Natural killer cell (primary cell): ENCODE measurements at regions not wholly inside any gene's neighbourhood (a gene's known extent, or its start where the extent isn't known, plus 50 kb on each side); places are given as distances from the start of the nearest gene placed in this dataset.

Experiments
- ATAC-seq, 3 donors: fragments of 150-1000 bp in 2 of 3; fragments of 200-7000 bp in 1 of 3; cut with Tn5 transposase; 1 replicate in 1 of 3; 2 replicates in 2 of 3; pipeline ENCODE4 v1.10.0; 2021; ENCODE audit warnings: mild to moderate bottlenecking in 2 of 3, moderate library complexity in 2 of 3
- DNase-seq, 2 donors: peaks; one replicate each; pipeline versions ENCODE4 v3.0.0 to v3.0.0-alpha.2; 2013 to 2021; ENCODE audit warnings: mixed read lengths in 1 of 2
- H3K27ac ChIP-seq: one replicate; pipeline ENCODE4 v1.5.1; 2013; ENCODE audit warnings: mild to moderate bottlenecking, low read length
- H3K27me3 ChIP-seq: one replicate; pipeline ENCODE4 v1.6.1; 2013; ENCODE audit warnings: low read length; ENCODE audit not compliant: control insufficient read depth, insufficient read depth
- H3K36me3 ChIP-seq: one replicate; pipeline ENCODE4 v1.6.1; 2013; ENCODE audit warnings: low read length; ENCODE audit not compliant: control insufficient read depth, insufficient read depth
- H3K4me1 ChIP-seq: one replicate; pipeline ENCODE4 v1.6.1; 2013; ENCODE audit warnings: low read length; ENCODE audit not compliant: control insufficient read depth, insufficient read depth
- H3K4me3 ChIP-seq: one replicate; pipeline ENCODE4 v1.5.1; 2013; ENCODE audit warnings: low read length
- H3K9me3 ChIP-seq: one replicate; pipeline ENCODE4 v1.6.1; 2013; ENCODE audit warnings: low read length; ENCODE audit not compliant: control insufficient read depth, insufficient read depth
- H3K27ac Mint-ChIP-seq, 2 donors: one replicate each; pipeline ENCODE4 v1.8.0; 2022; ENCODE audit warnings: mild to moderate bottlenecking in 2 of 2, mixed read lengths in 2 of 2, moderate library complexity in 1 of 2
- H3K27me3 Mint-ChIP-seq, 2 donors: one replicate each; pipeline ENCODE4 v1.8.0; 2022; ENCODE audit warnings: low read depth in 2 of 2, mixed read lengths in 2 of 2
- H3K36me3 Mint-ChIP-seq: one replicate; pipeline ENCODE4 v1.8.0; 2022; ENCODE audit warnings: mixed read lengths
- H3K4me1 Mint-ChIP-seq, 2 donors: one replicate each; pipeline ENCODE4 v1.8.0; 2022; ENCODE audit warnings: mixed read lengths in 2 of 2
- H3K4me3 Mint-ChIP-seq: one replicate; pipeline ENCODE4 v1.8.0; 2022; ENCODE audit warnings: mild to moderate bottlenecking, moderate library complexity, mixed read lengths
- H3K9me3 Mint-ChIP-seq, 2 donors: one replicate each; pipeline ENCODE4 v1.8.0; 2022; ENCODE audit warnings: mixed read lengths in 2 of 2
- WGBS: methylation state at CpG from one replicate; pipeline ENCODE4 v1.1.7; 2013; ENCODE audit warnings: missing lambda C conversion rate; ENCODE audit not compliant: insufficient coverage; 5-methylcytosine and 5-hydroxymethylcytosine counted together
- intact Hi-C: fragments of 100-400 bp; cut with micrococcal nuclease; formaldehyde crosslinking; loops from one replicate; pipeline ENCODE4 v1.14.2; 2022
- TF ChIP-seq, protein P1 (sequence below): fragments of 200-600 bp; IDR thresholded peaks from one replicate; pipeline ENCODE4 v1.8.0; 2022; ENCODE audit warnings: antibody characterized with exemption

DNA sequence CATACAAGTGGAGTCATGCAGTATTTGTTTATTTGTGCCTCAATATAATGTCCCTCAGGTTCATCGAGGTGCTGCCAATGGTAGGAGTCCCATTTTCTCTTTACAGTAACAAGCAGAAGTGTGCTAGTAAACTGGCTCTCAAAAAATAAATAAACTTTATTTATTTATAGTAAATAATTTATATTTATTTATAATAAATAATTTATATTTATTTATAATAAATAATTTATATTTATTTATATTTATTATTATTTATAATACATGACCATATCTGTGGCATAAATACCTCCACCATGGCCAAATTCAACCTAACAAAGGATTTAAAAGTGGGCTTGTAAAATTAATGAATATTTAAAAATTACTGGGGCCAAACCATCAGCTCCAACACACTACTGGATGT, 464.9 kb upstream of the NWD2 start:
- Histone ChIP-seq H3K27ac (no peak overlapping the region), H3K27me3 (no peaks in the 10 kb centered on the region), H3K9me3 (no peaks in the 10 kb centered on the region), H3K36me3 (no peaks in the 10 kb centered on the region), H3K4me1 (no peaks in the 10 kb centered on the region), H3K4me3 (no peak overlapping the region)
- DNase-seq (no peak), ATAC-seq (no peak)
- Mint-ChIP-seq H3K27ac (no peak overlapping the region), H3K9me3 (peaks cover 3 to 6% of the 10 kb centered on the region in 2 donors), H3K36me3 (no peaks in the 10 kb centered on the region), H3K27me3 (no peaks in the 10 kb centered on the region), H3K4me1 (no peaks in the 10 kb centered on the region), H3K4me3 (no peak overlapping the region)
- WGBS, result 100% methylated on average over 1 of the region's 1 CpG
- TF ChIP-seq, protein P1, sequence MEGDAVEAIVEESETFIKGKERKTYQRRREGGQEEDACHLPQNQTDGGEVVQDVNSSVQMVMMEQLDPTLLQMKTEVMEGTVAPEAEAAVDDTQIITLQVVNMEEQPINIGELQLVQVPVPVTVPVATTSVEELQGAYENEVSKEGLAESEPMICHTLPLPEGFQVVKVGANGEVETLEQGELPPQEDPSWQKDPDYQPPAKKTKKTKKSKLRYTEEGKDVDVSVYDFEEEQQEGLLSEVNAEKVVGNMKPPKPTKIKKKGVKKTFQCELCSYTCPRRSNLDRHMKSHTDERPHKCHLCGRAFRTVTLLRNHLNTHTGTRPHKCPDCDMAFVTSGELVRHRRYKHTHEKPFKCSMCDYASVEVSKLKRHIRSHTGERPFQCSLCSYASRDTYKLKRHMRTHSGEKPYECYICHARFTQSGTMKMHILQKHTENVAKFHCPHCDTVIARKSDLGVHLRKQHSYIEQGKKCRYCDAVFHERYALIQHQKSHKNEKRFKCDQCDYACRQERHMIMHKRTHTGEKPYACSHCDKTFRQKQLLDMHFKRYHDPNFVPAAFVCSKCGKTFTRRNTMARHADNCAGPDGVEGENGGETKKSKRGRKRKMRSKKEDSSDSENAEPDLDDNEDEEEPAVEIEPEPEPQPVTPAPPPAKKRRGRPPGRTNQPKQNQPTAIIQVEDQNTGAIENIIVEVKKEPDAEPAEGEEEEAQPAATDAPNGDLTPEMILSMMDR, result no peak
- intact Hi-C loops, result no loop called here

DNA sequence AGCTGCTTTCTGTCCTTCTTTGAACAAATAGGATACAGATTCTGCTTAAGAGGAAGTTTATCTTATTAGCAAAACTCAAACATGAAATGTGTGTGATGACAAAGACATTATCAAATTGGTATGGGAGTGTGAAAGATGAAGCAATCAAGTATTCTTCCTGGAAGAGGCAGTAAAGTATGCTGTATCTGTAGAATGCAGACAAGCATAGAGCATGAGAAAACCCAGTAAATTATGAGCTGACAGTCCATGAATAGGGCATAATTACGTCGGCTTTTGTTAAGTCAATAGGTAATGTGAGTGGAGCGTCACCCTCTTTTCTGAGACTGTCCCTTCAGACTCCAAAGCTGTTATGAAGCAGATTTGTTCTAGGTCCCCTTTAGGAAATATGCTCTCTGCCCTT, 458.6 kb upstream of the NWD2 start:
- no peaks in the 10 kb centered on the region for H3K27me3 Mint-ChIP-seq
- 65% methylated on average over 3 of the region's 3 CpGs for WGBS
- Histone ChIP-seq H3K4me3 (no peak overlapping the region), H3K36me3 (no peaks in the 10 kb centered on the region), H3K27ac (no peak overlapping the region), H3K4me1 (no peaks in the 10 kb centered on the region), H3K9me3 (no peaks in the 10 kb centered on the region), H3K27me3 (no peaks in the 10 kb centered on the region)
- H3K9me3 Mint-ChIP-seq, result peaks cover 2 to 3% of the 10 kb centered on the region in 2 donors
- TF ChIP-seq, protein P1, result no peak
- H3K4me3 Mint-ChIP-seq, result no peak overlapping the region
- H3K36me3 Mint-ChIP-seq, result no peaks in the 10 kb centered on the region
- intact Hi-C loops, result no loop called here
- no peak overlapping the region for H3K27ac Mint-ChIP-seq
- H3K4me1 Mint-ChIP-seq, result no peaks in the 10 kb centered on the region
- no peak for ATAC-seq
- no peak for DNase-seq

DNA sequence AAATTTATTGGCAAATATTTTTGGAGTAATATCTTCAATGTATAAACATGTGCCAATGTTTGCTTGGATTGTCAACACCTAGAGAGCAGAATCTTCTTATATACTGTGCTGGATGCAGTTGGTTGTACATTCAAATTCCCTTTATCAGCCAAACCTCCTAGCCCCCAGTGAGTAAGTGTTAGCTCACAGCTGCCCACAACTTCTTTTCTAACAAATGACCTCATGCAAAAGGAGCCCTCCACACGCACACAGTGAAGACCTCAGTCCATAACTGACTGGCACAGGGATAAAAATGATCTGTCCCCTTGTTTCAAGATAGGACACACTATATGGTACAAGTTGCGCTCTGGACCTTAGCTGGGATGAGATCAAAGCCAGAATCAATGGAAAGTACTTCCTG, 458.0 kb upstream of the NWD2 start:
- H3K9me3 ChIP-seq, result no peaks in the 10 kb centered on the region
- DNase-seq, result no peak
- H3K36me3 Mint-ChIP-seq, result no peaks in the 10 kb centered on the region
- H3K27ac ChIP-seq, result no peak overlapping the region
- intact Hi-C loops, result no loop called here
- H3K4me3 Mint-ChIP-seq, result no peak overlapping the region
- no peaks in the 10 kb centered on the region for H3K4me1 Mint-ChIP-seq
- H3K27me3 Mint-ChIP-seq, result no peaks in the 10 kb centered on the region
- H3K4me1 ChIP-seq, result no peaks in the 10 kb centered on the region
- no peak for ATAC-seq
- no peaks in the 10 kb centered on the region for H3K27me3 ChIP-seq
- no peak overlapping the region for H3K4me3 ChIP-seq
- WGBS, result 84% methylated on average over 2 of the region's 2 CpGs
- no peaks in the 10 kb centered on the region for H3K36me3 ChIP-seq
- TF ChIP-seq, protein P1, result no peak
- H3K27ac Mint-ChIP-seq, result no peak overlapping the region
- peaks cover 2 to 3% of the 10 kb centered on the region in 2 donors for H3K9me3 Mint-ChIP-seq

DNA sequence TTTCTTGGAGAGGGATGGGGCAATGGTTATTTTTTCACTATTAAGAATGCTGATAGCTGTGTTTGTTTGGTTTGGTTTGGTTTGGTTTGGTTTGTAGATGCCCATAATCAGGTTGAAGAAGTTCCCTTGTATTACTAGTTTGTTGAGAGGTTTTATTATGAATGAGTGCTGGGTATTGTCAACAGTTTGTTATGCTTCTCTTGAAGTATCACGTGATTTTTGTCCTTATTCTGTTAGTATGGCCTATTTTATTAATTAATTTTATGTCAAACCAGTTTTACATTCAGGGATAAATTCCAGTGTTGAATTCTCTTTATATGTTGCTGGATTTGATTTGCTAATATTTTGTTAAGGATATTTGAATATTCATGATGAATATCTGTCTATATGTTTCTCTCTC, 449.8 kb upstream of the NWD2 start:
- peaks cover 10 to 12% of the 10 kb centered on the region in 2 donors for H3K9me3 Mint-ChIP-seq

More for the DNA sequence above, 449.8 kb upstream of the NWD2 start:
- ATAC-seq (no peak), DNase-seq (no peak)
- Mint-ChIP-seq H3K36me3 (peaks cover 12% of the 10 kb centered on the region), H3K27ac (no peak overlapping the region), H3K4me1 (no peaks in the 10 kb centered on the region), H3K27me3 (no peaks in the 10 kb centered on the region), H3K4me3 (no peak overlapping the region)
- TF ChIP-seq, protein P1, result no peak
- Histone ChIP-seq H3K27ac (no peak overlapping the region), H3K4me3 (no peak overlapping the region), H3K4me1 (no peaks in the 10 kb centered on the region), H3K9me3 (peaks cover 4% of the 10 kb centered on the region), H3K27me3 (no peaks in the 10 kb centered on the region), H3K36me3 (no peaks in the 10 kb centered on the region)
- no CpG with 5 or more reads among the region's 1 CpG for WGBS
- intact Hi-C loops, result no loop called here
